ENCODE measurements at regions not wholly inside any gene's neighbourhood (a gene's known extent, or its start where the extent isn't known, plus 50 kb on each side); places are given as distances from the start of the nearest gene placed in this dataset.

DNA sequence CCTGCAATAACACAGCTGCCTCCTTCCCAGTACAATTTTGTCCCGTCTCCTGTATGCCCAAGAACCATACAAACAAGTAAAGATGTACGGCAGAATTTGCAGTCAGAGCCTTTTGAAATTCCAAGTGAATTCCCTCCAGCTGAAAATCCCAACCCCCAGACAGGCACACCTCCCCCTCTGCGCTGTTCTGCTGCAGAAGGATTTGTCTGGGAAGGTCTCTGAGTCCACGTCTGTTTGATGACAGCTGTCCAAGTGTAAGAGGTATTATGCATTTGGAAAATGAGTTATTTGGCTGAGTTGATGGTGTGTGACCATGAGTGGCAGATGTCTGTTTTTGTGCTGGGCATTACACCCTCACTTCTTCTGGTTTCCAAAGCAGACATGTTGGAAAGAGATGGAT lies 104.9 kb upstream of the HS3ST4 start:
- TF ChIP-seq, protein P1, sequence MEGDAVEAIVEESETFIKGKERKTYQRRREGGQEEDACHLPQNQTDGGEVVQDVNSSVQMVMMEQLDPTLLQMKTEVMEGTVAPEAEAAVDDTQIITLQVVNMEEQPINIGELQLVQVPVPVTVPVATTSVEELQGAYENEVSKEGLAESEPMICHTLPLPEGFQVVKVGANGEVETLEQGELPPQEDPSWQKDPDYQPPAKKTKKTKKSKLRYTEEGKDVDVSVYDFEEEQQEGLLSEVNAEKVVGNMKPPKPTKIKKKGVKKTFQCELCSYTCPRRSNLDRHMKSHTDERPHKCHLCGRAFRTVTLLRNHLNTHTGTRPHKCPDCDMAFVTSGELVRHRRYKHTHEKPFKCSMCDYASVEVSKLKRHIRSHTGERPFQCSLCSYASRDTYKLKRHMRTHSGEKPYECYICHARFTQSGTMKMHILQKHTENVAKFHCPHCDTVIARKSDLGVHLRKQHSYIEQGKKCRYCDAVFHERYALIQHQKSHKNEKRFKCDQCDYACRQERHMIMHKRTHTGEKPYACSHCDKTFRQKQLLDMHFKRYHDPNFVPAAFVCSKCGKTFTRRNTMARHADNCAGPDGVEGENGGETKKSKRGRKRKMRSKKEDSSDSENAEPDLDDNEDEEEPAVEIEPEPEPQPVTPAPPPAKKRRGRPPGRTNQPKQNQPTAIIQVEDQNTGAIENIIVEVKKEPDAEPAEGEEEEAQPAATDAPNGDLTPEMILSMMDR (IDR thresholded peaks at IDR 0.05) = no peak
- no peak for TF ChIP-seq EZH2 (IDR thresholded peaks at IDR 0.05; ENCODE audit: borderline replicate concordance, insufficient read depth, low read depth, low read length, poor library complexity, severe bottlenecking)
